Panc1 (cell line): ENCODE measurements at regions not wholly inside any gene's neighbourhood (a gene's known extent, or its start where the extent isn't known, plus 50 kb on each side); places are given as distances from the start of the nearest gene placed in this dataset.

Source experiments
- ATAC-seq: fragments of 200-7000 bp; cut with Tn5 transposase; 2 replicates; pipeline ENCODE4 v1.9.1; 2020; ENCODE audit warnings: mild to moderate bottlenecking, moderate library complexity
- BruUV-seq: library from RNA; stranded (reverse); fragments of 400-500 nt; replicated peaks from 2 replicates; lab custom pipeline; 2021; lab: Mats Ljungman, UMichigan
- CTCF ChIA-PET: fragments of 300-600 bp; sonication (Branson Sonifier 250); formaldehyde crosslinking; loops from one replicate; lab custom pipeline; 2022; ENCODE audit warnings: antibody characterized with exemption; lab: Charles Lee
- POLR2A ChIA-PET: fragments of 300-600 bp; sonication (Branson Sonifier 250); formaldehyde crosslinking; loops from one replicate; lab custom pipeline; 2022; ENCODE audit warnings: antibody characterized with exemption; lab: Charles Lee
- DNase-seq: peaks from one replicate; pipeline ENCODE4 v3.0.0-alpha.2; 2010; ENCODE audit warnings: low read depth, low spot score
- H3K27ac ChIP-seq: 2 replicates; pipeline ENCODE4 v1.5.1; 2011; ENCODE audit warnings: mild to moderate bottlenecking, low read length, inconsistent platforms
- H3K27me3 ChIP-seq: fragments of 200-500 bp; sonication (Bioruptor generic); 2 replicates; pipeline ENCODE4 v1.6.0; 2014; ENCODE audit warnings: low read length, inconsistent platforms; ENCODE audit not compliant: control insufficient read depth, insufficient read depth
- H3K36me3 ChIP-seq: fragments of 200-500 bp; sonication (Bioruptor generic); 2 replicates; pipeline ENCODE4 v1.5.1; 2014; ENCODE audit warnings: inconsistent platforms, mild to moderate bottlenecking, low read length, moderate library complexity; ENCODE audit not compliant: control insufficient read depth, insufficient read depth
- H3K4me1 ChIP-seq: 2 replicates; pipeline ENCODE4 v1.5.1; 2011; ENCODE audit warnings: inconsistent platforms, mild to moderate bottlenecking, low read length, moderate library complexity; ENCODE audit not compliant: control insufficient read depth, insufficient read depth
- H3K4me3 ChIP-seq, 2 experiments: 2 replicates each; pipeline ENCODE4 v1.5.1; 2011 to 2012; ENCODE audit warnings: low read depth in 2 of 2, low read length in 2 of 2, mild to moderate bottlenecking in 2 of 2, inconsistent platforms in 1 of 2, moderate library complexity in 1 of 2
- H3K9me3 ChIP-seq: fragments of 200-500 bp; sonication (Bioruptor generic); 2 replicates; pipeline ENCODE4 v1.5.1; 2014; ENCODE audit warnings: low read depth, mild to moderate bottlenecking, inconsistent platforms, low read length, moderate library complexity; ENCODE audit not compliant: control insufficient read depth, insufficient read depth
- POLR2AphosphoS5 ChIP-seq: IDR thresholded peaks from 2 replicates; pipeline ENCODE4 v1.6.1; 2012; ENCODE audit warnings: mild to moderate bottlenecking, low read depth, low read length, moderate library complexity
- SIN3A ChIP-seq: IDR thresholded peaks from 2 replicates; pipeline ENCODE4 v1.6.1; 2012; ENCODE audit warnings: low read depth, mild to moderate bottlenecking, low read length, moderate library complexity, borderline replicate concordance; ENCODE audit not compliant: insufficient read depth
- TCF7L2 ChIP-seq: IDR thresholded peaks from 2 replicates; pipeline ENCODE4 v1.6.1; 2011; ENCODE audit warnings: mild to moderate bottlenecking, low read depth, low read length, inconsistent platforms
- in situ Hi-C: cut with HindIII; loops from 2 replicates; pipeline ENCODE4 v1.10.0; 2016; ENCODE audit warnings: low sequenced_read_pairs, low pct_unique_long_range_greater_than_20kb
- intact Hi-C: fragments of 100-400 bp; cut with micrococcal nuclease; formaldehyde crosslinking; loops from one replicate; pipeline ENCODE4 v1.10.0; 2022; ENCODE audit not compliant: unreplicated experiment
- TF ChIP-seq, protein P1 (sequence below), 2 experiments: IDR thresholded peaks; 2 replicates each; pipeline ENCODE4 v1.6.1; 2011 to 2012; ENCODE audit warnings: low read depth in 2 of 2, control low read depth in 1 of 2, low read length in 1 of 2, mild to moderate bottlenecking in 1 of 2, moderate library complexity in 1 of 2; ENCODE audit not compliant: insufficient read depth in 1 of 2
- TF ChIP-seq, protein P2 (sequence below): fragments of 450-650 bp; IDR thresholded peaks from 2 replicates; pipeline ENCODE4 v1.5.1; 2017; ENCODE audit warnings: mild to moderate bottlenecking

- in situ Hi-C loops = no loop called here
- DNase-seq = no peak
- TF ChIP-seq, protein P1, sequence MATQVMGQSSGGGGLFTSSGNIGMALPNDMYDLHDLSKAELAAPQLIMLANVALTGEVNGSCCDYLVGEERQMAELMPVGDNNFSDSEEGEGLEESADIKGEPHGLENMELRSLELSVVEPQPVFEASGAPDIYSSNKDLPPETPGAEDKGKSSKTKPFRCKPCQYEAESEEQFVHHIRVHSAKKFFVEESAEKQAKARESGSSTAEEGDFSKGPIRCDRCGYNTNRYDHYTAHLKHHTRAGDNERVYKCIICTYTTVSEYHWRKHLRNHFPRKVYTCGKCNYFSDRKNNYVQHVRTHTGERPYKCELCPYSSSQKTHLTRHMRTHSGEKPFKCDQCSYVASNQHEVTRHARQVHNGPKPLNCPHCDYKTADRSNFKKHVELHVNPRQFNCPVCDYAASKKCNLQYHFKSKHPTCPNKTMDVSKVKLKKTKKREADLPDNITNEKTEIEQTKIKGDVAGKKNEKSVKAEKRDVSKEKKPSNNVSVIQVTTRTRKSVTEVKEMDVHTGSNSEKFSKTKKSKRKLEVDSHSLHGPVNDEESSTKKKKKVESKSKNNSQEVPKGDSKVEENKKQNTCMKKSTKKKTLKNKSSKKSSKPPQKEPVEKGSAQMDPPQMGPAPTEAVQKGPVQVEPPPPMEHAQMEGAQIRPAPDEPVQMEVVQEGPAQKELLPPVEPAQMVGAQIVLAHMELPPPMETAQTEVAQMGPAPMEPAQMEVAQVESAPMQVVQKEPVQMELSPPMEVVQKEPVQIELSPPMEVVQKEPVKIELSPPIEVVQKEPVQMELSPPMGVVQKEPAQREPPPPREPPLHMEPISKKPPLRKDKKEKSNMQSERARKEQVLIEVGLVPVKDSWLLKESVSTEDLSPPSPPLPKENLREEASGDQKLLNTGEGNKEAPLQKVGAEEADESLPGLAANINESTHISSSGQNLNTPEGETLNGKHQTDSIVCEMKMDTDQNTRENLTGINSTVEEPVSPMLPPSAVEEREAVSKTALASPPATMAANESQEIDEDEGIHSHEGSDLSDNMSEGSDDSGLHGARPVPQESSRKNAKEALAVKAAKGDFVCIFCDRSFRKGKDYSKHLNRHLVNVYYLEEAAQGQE (IDR thresholded peaks at IDR 0.05; ENCODE audit: insufficient read depth in 1 of 2, low read depth in 2 of 2, low read length in 1 of 2) = no peak
- TF ChIP-seq, protein P2, sequence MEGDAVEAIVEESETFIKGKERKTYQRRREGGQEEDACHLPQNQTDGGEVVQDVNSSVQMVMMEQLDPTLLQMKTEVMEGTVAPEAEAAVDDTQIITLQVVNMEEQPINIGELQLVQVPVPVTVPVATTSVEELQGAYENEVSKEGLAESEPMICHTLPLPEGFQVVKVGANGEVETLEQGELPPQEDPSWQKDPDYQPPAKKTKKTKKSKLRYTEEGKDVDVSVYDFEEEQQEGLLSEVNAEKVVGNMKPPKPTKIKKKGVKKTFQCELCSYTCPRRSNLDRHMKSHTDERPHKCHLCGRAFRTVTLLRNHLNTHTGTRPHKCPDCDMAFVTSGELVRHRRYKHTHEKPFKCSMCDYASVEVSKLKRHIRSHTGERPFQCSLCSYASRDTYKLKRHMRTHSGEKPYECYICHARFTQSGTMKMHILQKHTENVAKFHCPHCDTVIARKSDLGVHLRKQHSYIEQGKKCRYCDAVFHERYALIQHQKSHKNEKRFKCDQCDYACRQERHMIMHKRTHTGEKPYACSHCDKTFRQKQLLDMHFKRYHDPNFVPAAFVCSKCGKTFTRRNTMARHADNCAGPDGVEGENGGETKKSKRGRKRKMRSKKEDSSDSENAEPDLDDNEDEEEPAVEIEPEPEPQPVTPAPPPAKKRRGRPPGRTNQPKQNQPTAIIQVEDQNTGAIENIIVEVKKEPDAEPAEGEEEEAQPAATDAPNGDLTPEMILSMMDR = no peak
- no peak for TF ChIP-seq POLR2AphosphoS5
- TF ChIP-seq TCF7L2 = no peak
- no peak for TF ChIP-seq SIN3A
- no peak for ATAC-seq
- BruUV-seq = no TSS peak
- no peak overlapping the region for H3K27ac ChIP-seq
- no peaks in the 10 kb centered on the region for H3K9me3 ChIP-seq
- CTCF ChIA-PET = no interaction called here
- intact Hi-C loops = no loop called here
- no peaks in the 10 kb centered on the region for H3K27me3 ChIP-seq
- no peaks in the 10 kb centered on the region for H3K4me1 ChIP-seq
- no peak overlapping the region for H3K4me3 ChIP-seq
- no peaks in the 10 kb centered on the region for H3K36me3 ChIP-seq
- POLR2A ChIA-PET = no interaction called here
Measured at GRCh38 chr18:61734396-61734795, 158.4 kb downstream of the RNF152 start.

DNA sequence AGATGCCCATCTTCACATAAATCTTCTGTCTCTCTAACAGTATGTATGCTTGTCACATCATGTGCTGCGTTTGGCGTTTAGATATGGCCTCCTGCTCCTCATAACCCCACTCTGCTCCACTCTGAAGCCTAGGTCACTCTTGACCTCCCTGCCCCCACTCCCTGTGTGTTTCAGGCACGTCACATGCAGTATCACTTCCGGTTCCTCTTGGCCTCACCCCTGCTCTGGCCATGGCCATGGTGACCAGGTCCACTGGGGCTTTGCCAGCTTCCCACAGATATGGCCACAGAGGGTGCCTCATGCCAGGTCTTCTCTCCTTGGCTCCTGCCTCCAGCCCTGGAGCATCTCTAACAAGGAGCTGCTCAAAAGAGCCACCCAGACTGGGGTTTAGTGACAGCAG is 160.0 kb downstream of the RNF152 start:
- in situ Hi-C loops = no loop called here
- no peak overlapping the region for H3K27ac ChIP-seq
- H3K4me1 ChIP-seq = no peaks in the 10 kb centered on the region
- DNase-seq (no peak), ATAC-seq (no peak)
- H3K27me3 ChIP-seq = no peaks in the 10 kb centered on the region
- intact Hi-C loops = no loop called here
- BruUV-seq = no TSS peak
- TF ChIP-seq TCF7L2 (no peak), SIN3A (no peak), POLR2AphosphoS5 (no peak)
- TF ChIP-seq, protein P1 (IDR thresholded peaks at IDR 0.05; ENCODE audit: insufficient read depth in 1 of 2, low read depth in 2 of 2, low read length in 1 of 2) = no peak
- TF ChIP-seq, protein P2 = no peak
- POLR2A ChIA-PET = no interaction called here
- no peak overlapping the region for H3K4me3 ChIP-seq
- no peaks in the 10 kb centered on the region for H3K36me3 ChIP-seq
- CTCF ChIA-PET = no interaction called here
- H3K9me3 ChIP-seq = no peaks in the 10 kb centered on the region
